CD14-positive monocyte (primary cell): ENCODE measurements at regions not wholly inside any gene's neighbourhood (a gene's known extent, or its start where the extent isn't known, plus 50 kb on each side); places are given as distances from the start of the nearest gene placed in this dataset.

ENCODE experiments used
- DNase-seq, 3 donors: peaks; one replicate each; pipeline ENCODE4 v3.0.0-alpha.2; 2011 to 2022
- H2AFZ ChIP-seq: 2 replicates; pipeline ENCODE4 v1.6.0; 2012; ENCODE audit warnings: mild to moderate bottlenecking, low read depth, low read length, inconsistent platforms; ENCODE audit not compliant: insufficient read depth, poor library complexity, severe bottlenecking
- H3K27ac ChIP-seq, 2 donors: 1 replicate in 1 of 2; 2 replicates in 1 of 2; pipeline ENCODE4 v1.5.1; 2012 to 2013; ENCODE audit warnings: low read length in 2 of 2, control low read depth in 1 of 2, inconsistent platforms in 1 of 2, low read depth in 1 of 2, mild to moderate bottlenecking in 1 of 2
- H3K27me3 ChIP-seq, 2 donors: one replicate each; pipeline versions ENCODE4 v1.6.0 to v1.6.1; 2011 to 2013; ENCODE audit warnings: low read length in 2 of 2; ENCODE audit not compliant: control insufficient read depth in 2 of 2, insufficient read depth in 2 of 2
- H3K36me3 ChIP-seq, 2 donors: replicated peaks in 1 of 2; 1 replicate in 1 of 2; 2 replicates in 1 of 2; pipeline versions ENCODE4 v1.5.1 to v1.6.1; 2012 to 2013; ENCODE audit warnings: low read length in 2 of 2, control low read depth in 1 of 2, inconsistent platforms in 1 of 2, mild to moderate bottlenecking in 1 of 2; ENCODE audit not compliant: insufficient read depth in 2 of 2, control insufficient read depth in 1 of 2
- H3K4me1 ChIP-seq, 2 donors: 1 replicate in 1 of 2; 2 replicates in 1 of 2; pipeline versions ENCODE4 v1.5.1 to v1.6.1; 2012 to 2013; ENCODE audit warnings: low read length in 2 of 2, control low read depth in 1 of 2, inconsistent platforms in 1 of 2, mild to moderate bottlenecking in 1 of 2, moderate library complexity in 1 of 2; ENCODE audit not compliant: insufficient read depth in 2 of 2, control insufficient read depth in 1 of 2
- H3K4me2 ChIP-seq: replicated peaks from 2 replicates; pipeline ENCODE3; 2012; ENCODE audit warnings: low read length, moderate library complexity, mild to moderate bottlenecking; ENCODE audit not compliant: poor library complexity, severe bottlenecking; ENCODE audit errors: extremely low read depth
- H3K4me3 ChIP-seq, 3 experiments: fragments of 200-600 bp in 1 of 3; sonication (generic) in 1 of 3; replicated peaks in 1 of 3; 1 replicate in 2 of 3; 2 replicates in 1 of 3; pipeline ENCODE4 v1.5.1; 2011 to 2013; ENCODE audit warnings: low read length in 3 of 3, mild to moderate bottlenecking in 3 of 3, control low read depth in 2 of 3, low read depth in 2 of 3, inconsistent platforms in 1 of 3, moderate library complexity in 1 of 3
- H3K79me2 ChIP-seq: 2 replicates; pipeline ENCODE4 v1.6.0; 2012; ENCODE audit warnings: mild to moderate bottlenecking, control low read depth, inconsistent platforms, low read length, moderate library complexity; ENCODE audit not compliant: insufficient read depth
- H3K9ac ChIP-seq: 2 replicates; pipeline ENCODE4 v1.6.0; 2017; ENCODE audit warnings: low read length, mild to moderate bottlenecking; ENCODE audit not compliant: insufficient read depth, poor library complexity, severe bottlenecking
- H3K9me3 ChIP-seq, 2 donors: replicated peaks in 1 of 2; 1 replicate in 1 of 2; 2 replicates in 1 of 2; pipeline versions ENCODE4 v1.5.1 to v1.6.1; 2012 to 2013; ENCODE audit warnings: low read length in 2 of 2, control low read depth in 1 of 2; ENCODE audit not compliant: control insufficient read depth in 1 of 2, insufficient read depth in 1 of 2
- H4K20me1 ChIP-seq: 2 replicates; pipeline ENCODE4 v1.6.0; 2012; ENCODE audit warnings: mild to moderate bottlenecking, low read length, control low read depth, moderate library complexity; ENCODE audit not compliant: insufficient read depth
- H3K27ac Mint-ChIP-seq, 7 donors: one replicate each; pipeline ENCODE4 v1.8.0; 2020; ENCODE audit warnings: mild to moderate bottlenecking in 7 of 7, mixed read lengths in 7 of 7, moderate library complexity in 6 of 7, inconsistent platforms in 2 of 7
- H3K27me3 Mint-ChIP-seq, 3 donors: one replicate each; pipeline ENCODE4 v1.8.0; 2021 to 2022; ENCODE audit warnings: low read depth in 3 of 3, mild to moderate bottlenecking in 3 of 3, mixed read lengths in 3 of 3, moderate library complexity in 3 of 3, inconsistent platforms in 1 of 3
- H3K36me3 Mint-ChIP-seq, 2 donors: one replicate each; pipeline ENCODE4 v1.8.0; 2020; ENCODE audit warnings: mixed read lengths in 2 of 2, inconsistent platforms in 1 of 2, mild to moderate bottlenecking in 1 of 2
- H3K4me1 Mint-ChIP-seq: one replicate; pipeline ENCODE4 v1.8.0; 2020; ENCODE audit warnings: mild to moderate bottlenecking, mixed read lengths
- H3K4me3 Mint-ChIP-seq, 2 donors: one replicate each; pipeline ENCODE4 v1.8.0; 2020; ENCODE audit warnings: mild to moderate bottlenecking in 2 of 2, mixed read lengths in 2 of 2, moderate library complexity in 1 of 2
- H3K9me3 Mint-ChIP-seq, 7 donors: one replicate each; pipeline ENCODE4 v1.8.0; 2020 to 2022; ENCODE audit warnings: mixed read lengths in 7 of 7, mild to moderate bottlenecking in 6 of 7, moderate library complexity in 6 of 7, inconsistent platforms in 2 of 7
- WGBS: methylation state at CpG from one replicate; pipeline ENCODE4 v1.1.5; 2013; ENCODE audit warnings: missing lambda C conversion rate; ENCODE audit not compliant: insufficient coverage; 5-methylcytosine and 5-hydroxymethylcytosine counted together
- intact Hi-C, 2 donors: fragments of 100-400 bp; cut with micrococcal nuclease; formaldehyde crosslinking; loops; one replicate each; pipeline versions ENCODE4 v1.15.0 to v1.15.1; 2023
- TF ChIP-seq, protein P1 (sequence below): fragments of 200-600 bp; IDR thresholded peaks from one replicate; pipeline ENCODE4 v1.8.0; 2022; ENCODE audit warnings: antibody characterized with exemption, mild to moderate bottlenecking

DNA sequence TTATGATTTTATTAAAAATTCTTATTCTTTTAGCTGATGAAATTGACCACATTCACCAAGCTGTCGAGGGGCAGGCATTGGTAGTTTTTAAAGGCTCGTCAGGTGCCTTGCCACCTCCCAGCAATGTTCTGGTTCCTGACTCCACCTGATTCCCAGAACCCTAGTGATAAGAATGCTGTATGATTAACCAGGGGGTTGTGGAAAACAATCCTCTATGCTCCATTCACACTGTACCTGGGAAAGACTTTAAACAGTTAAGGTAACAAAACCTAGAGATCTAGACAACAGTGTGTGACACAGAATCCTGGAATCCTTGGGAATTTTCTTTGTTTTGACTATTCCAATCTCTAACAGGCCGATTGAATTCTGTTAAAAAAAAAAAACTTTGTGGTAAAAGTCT, 165.7 kb upstream of the OLIG3 start:
- H3K27me3 Mint-ChIP-seq, result peaks cover 0 to 2% (median 1%) of the 10 kb centered on the region in 3 donors
- Histone ChIP-seq H3K79me2 (no peaks in the 10 kb centered on the region), H3K36me3 (no peaks in the 10 kb centered on the region), H3K9me3 (peaks cover 4 to 20% of the 10 kb centered on the region in 2 donors), H3K27me3 (no peaks in the 10 kb centered on the region), H2AFZ (no peak overlapping the region), H3K4me2 (no peak overlapping the region), H3K4me3 (no peak overlapping the region), H3K27ac (no peak overlapping the region), H3K9ac (no peak overlapping the region), H3K4me1 (no peaks in the 10 kb centered on the region), H4K20me1 (no peaks in the 10 kb centered on the region)
- peaks cover 2 to 25% (median 18%) of the 10 kb centered on the region in 7 donors for H3K9me3 Mint-ChIP-seq
- no peaks in the 10 kb centered on the region for H3K36me3 Mint-ChIP-seq
- no peak overlapping the region for H3K27ac Mint-ChIP-seq
- TF ChIP-seq, protein P1, sequence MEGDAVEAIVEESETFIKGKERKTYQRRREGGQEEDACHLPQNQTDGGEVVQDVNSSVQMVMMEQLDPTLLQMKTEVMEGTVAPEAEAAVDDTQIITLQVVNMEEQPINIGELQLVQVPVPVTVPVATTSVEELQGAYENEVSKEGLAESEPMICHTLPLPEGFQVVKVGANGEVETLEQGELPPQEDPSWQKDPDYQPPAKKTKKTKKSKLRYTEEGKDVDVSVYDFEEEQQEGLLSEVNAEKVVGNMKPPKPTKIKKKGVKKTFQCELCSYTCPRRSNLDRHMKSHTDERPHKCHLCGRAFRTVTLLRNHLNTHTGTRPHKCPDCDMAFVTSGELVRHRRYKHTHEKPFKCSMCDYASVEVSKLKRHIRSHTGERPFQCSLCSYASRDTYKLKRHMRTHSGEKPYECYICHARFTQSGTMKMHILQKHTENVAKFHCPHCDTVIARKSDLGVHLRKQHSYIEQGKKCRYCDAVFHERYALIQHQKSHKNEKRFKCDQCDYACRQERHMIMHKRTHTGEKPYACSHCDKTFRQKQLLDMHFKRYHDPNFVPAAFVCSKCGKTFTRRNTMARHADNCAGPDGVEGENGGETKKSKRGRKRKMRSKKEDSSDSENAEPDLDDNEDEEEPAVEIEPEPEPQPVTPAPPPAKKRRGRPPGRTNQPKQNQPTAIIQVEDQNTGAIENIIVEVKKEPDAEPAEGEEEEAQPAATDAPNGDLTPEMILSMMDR, result no peak
- no peaks in the 10 kb centered on the region for H3K4me1 Mint-ChIP-seq
- H3K4me3 Mint-ChIP-seq, result no peak overlapping the region
- intact Hi-C loops, result loop anchor here in 1 of 2 donors (10.0 kb wide), 1 partner anchor 445 kb away; the partner anchor contains the start of gene PERP
- no peak for DNase-seq
- WGBS, result no CpG with 5 or more reads among the region's 3 CpGs

DNA sequence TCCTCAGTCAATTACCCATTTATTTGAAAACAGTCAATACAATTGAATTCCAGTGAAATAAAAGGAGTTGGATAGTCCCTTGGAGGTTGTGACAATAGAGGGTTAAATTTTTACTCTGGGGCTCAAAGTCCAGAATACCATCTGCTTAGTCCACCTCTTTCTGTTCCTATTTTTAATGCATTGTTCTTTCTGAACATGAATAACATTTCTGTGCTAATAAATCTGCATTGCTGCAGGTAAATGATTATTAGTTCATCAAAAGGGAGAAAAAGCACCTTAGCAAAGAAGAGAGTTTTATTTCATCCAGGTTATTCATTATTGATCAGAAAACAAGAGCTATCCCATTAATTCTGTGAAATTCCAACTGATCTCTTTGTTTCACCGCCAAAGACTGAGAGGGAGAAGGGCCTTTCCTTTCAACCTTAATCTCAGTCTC, 166.1 kb upstream of the OLIG3 start:
- no peak overlapping the region for H3K4me3 Mint-ChIP-seq
- peaks cover 0 to 2% (median 1%) of the 10 kb centered on the region in 3 donors for H3K27me3 Mint-ChIP-seq
- H3K27ac ChIP-seq, result no peak overlapping the region
- H4K20me1 ChIP-seq, result no peaks in the 10 kb centered on the region
- no peak for DNase-seq
- intact Hi-C loops, result loop anchor here in 1 of 2 donors (10.0 kb wide), 1 partner anchor 444 kb away; the partner anchor contains the start of gene PERP
- H3K36me3 ChIP-seq, result no peaks in the 10 kb centered on the region
- H2AFZ ChIP-seq, result no peak overlapping the region
- no peaks in the 10 kb centered on the region for H3K36me3 Mint-ChIP-seq
- H3K4me1 ChIP-seq, result no peaks in the 10 kb centered on the region
- H3K9me3 ChIP-seq, result peaks cover 4 to 15% of the 10 kb centered on the region in 2 donors
- H3K27ac Mint-ChIP-seq, result no peak overlapping the region
- no peak overlapping the region for H3K4me2 ChIP-seq
- TF ChIP-seq, protein P1, result no peak
- no peaks in the 10 kb centered on the region for H3K79me2 ChIP-seq
- H3K4me1 Mint-ChIP-seq, result no peaks in the 10 kb centered on the region
- no peak overlapping the region for H3K9ac ChIP-seq
- peaks cover 2 to 20% (median 13%) of the 10 kb centered on the region in 7 donors for H3K9me3 Mint-ChIP-seq
- WGBS, result no CpG with 5 or more reads among the region's 1 CpG
- H3K27me3 ChIP-seq, result no peaks in the 10 kb centered on the region
- no peak overlapping the region for H3K4me3 ChIP-seq
